Dermis blood vessel endothelial cell (primary cell): ENCODE measurements at regions not wholly inside any gene's neighbourhood (a gene's known extent, or its start where the extent isn't known, plus 50 kb on each side); places are given as distances from the start of the nearest gene placed in this dataset.
"Not testable (repeated sequence)": the region's sequence is repeated elsewhere in the genome, so short reads cannot be mapped to it uniquely, and the experiment has no call there.

Experiments
- DNase-seq: peaks from one replicate; pipeline ENCODE4 v3.0.0; 2010

GRCh38 chr1:30229960-30230359 is 493.4 kb downstream of the MATN1 start:
- no peak for DNase-seq

DNA sequence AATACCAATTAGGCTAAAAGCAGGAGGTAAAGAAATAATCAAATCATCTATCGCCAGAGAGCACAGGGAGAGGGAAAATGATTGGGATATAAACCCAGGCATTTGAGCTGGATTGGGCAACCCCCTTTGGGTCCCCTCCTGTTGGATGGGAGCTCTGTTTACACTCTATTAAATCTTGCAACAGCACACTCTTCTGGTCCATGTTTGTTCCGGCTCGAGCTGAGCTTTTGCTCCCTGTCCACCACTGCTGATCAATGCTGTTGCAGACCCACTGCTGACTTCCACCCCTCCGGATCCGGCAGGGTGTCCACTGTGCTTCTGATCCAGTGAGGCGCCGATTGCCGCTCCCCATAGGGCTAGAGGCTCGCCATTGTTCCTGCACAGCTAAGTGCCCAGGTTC is 493.8 kb downstream of the MATN1 start:
- no peak for DNase-seq

GRCh38 chr1:30226648-30227047 is 496.7 kb downstream of the MATN1 start:
- DNase-seq = no peak

DNA sequence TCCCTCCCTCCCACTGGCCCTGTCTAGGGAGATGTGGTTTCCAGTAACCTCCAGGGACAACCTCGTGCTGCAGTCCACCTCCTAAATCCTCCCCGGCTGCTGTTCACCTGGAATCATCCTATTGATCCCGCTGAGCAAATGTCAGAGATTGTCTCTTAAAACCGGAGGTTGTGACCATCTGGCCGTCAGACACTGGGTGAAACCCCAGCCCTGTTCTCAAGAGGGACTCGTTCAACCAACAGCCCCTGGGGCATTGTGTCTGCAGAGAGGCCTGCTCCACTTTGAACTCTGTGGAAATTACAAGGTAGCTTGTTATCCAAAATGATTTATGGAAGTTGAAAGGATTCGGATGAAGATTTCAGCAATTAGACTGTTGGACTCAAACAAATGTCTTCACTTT is 498.0 kb downstream of the MATN1 start:
- no peak for DNase-seq

DNA sequence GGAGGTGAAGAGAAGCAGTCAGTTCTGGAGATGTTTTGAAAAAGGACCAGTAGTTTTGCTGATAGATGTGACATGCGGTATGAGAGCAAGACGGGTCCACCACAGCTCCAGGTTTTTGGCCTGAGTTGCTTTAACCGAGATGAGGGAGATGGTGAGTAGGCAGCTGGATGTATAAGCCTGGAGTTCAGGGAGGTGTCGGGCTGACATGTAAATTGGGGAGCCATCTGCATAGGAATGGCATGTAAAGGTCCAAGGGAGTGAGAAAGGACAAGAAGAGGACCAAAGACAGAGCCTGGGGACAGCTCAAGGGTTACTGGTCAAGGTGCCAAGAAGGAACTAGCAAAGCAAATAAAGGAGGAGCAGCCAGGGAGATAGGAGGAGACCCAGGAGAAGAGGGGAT is 503.7 kb downstream of the MATN1 start:
- no peak for DNase-seq

GRCh38 chr1:30218438-30218837 is 504.9 kb downstream of the MATN1 start:
- DNase-seq = no peak

- no peak for DNase-seq
Measured at GRCh38 chr1:30216602-30217001, 506.8 kb downstream of the MATN1 start.

DNA sequence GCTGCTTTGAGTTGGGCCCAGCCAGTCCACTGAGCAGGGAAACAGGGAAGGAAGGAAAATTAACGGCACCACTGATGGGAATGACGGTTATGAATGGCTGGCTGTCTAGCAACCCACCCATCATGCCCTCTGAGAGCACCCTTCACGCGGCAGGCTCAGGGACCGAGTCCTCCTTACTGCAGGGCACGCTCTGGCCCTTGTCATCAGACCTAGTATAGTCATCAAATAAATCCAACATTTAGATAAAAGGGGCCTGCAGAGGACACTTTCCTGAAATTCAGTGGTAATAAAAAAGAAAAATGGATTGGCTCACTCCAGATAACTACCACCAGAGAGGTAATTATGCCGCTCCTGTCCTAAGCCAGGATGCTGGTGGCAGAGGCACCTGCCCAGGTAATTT is 509.4 kb downstream of the MATN1 start:
- no peak for DNase-seq

- DNase-seq = not testable (repeated sequence)
Measured at GRCh38 chr1:30207962-30208361, 515.4 kb downstream of the MATN1 start.

GRCh38 chr1:30206631-30207030 is 516.8 kb downstream of the MATN1 start:
- not testable (repeated sequence) for DNase-seq

DNA sequence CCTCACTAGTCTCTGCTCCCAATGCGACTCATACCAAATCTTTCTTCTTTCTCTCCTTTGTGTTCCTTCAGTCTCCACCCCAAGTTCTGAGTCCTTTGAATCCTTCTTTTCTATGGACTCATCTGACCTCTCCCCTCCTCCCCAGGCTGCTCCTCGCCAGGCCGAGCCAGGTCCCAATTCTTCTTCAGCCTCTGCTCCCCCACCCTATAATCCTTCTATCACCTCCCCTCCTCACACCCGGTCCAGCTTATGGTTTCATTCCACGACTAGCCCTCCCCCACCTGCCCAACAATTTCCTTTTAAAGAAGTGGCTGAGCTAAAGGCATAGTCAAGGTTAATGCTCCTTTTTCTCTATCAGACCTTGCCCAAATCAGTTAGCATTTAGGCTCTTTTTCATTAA is 518.5 kb downstream of the MATN1 start:
- not testable (repeated sequence) for DNase-seq

- no peak for DNase-seq
Measured at GRCh38 chr1:30201015-30201414, 522.4 kb downstream of the MATN1 start.

GRCh38 chr1:30200161-30200560 is 523.2 kb downstream of the MATN1 start:
- no peak for DNase-seq

- DNase-seq = no peak
Measured at GRCh38 chr1:30199563-30199962, 523.8 kb downstream of the MATN1 start.

- no peak for DNase-seq
Measured at GRCh38 chr1:30198795-30199403, 524.5 kb downstream of the MATN1 start.

DNA sequence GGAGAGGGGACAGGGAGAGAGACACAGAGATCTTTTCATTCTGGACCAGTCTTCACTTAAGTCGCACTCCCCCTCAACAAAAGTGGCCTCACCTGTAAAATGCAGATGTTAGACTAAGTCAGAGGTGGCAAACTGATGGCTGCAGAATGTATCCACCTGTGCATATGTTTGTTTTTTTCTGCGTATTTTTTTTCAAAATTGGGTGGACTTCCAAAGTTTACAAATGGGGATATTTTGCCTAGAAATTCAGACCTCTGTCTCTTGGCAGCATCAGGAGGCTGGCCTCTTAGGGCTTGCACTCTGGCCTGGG is 525.0 kb downstream of the MATN1 start:
- DNase-seq = no peak

DNA sequence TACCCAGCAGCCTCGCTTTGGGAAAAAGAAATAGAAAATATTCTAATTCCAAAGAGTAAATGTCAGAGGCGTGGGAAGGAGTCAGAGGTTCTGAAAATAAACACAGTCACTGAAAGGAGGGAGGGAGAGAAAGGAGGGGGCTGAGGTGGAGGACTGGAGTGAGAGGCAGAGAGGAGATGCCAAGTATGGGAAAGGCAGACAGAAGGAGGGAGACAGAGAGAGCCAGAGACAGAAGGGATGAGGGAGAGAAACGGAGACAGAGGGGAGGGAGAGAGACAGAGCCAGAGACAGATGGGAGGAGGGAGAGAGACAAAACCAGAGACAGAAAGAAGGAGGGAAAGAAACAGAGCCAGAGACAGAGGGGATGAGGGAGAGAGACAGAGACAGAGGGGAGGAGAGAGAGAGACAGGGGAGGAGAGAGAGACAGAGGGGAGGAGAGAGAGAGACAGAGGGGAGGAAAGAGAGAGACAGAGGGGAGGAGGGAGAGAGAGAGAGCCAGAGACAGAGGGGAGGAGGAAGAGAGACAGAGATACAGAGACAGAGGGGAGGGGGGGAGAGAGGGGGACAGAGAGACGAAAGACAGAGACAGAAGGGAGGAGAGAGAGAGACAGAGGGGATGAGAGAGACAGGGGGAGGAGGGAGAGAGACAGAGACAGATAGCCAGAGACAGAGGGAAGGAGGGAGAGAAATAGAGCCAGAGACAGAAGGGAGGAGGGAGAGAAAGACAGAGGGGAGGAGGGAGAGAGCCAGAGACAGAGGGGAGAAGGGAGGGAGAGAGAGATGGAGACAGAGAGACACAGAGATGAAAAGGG is 525.5 kb downstream of the MATN1 start:
- no peak for DNase-seq

GRCh38 chr1:30196872-30197638 is 526.3 kb downstream of the MATN1 start:
- DNase-seq = no peak

- no peak for DNase-seq
Measured at GRCh38 chr1:30196457-30196856, 526.9 kb downstream of the MATN1 start.

- no peak for DNase-seq
Measured at GRCh38 chr1:30195424-30196134, 527.8 kb downstream of the MATN1 start.

DNA sequence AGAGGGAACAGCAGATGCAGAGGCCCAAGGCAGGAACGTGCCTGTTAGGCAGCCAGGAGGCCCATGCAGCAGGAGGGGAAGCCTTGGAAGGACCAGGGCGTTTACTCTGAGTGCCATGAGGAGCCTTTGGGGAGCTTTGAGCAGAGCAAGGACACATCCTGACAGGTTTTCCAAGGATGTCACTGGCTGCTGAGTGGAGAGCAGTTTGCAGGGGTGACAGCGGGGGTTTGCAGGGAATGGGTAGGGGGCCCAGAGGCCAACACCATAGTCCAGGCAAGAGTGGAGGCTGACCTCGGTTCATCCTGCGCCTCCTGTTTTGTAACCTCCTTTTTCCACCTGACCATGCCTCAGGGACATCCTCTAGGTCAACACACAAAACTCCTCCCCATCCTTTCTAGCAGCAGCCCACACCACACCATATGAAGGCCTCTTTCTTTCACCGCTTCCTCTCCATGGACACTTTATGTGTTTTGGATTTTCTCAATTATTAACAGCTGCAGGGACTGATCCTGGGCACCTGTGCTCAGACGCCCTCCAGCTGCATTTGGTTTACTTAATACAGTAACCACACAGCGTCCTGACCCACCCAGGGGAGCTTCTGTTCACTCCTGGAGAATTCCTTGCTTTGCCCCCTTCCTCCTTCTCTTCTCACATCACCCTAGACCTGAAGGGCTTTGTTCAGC is 528.5 kb downstream of the MATN1 start:
- no peak for DNase-seq

- DNase-seq = no peak
Measured at GRCh38 chr1:30194046-30194619, 529.3 kb downstream of the MATN1 start.
